ENCODE measurements at regions not wholly inside any gene's neighbourhood (a gene's known extent, or its start where the extent isn't known, plus 50 kb on each side); places are given as distances from the start of the nearest gene placed in this dataset.

DNA sequence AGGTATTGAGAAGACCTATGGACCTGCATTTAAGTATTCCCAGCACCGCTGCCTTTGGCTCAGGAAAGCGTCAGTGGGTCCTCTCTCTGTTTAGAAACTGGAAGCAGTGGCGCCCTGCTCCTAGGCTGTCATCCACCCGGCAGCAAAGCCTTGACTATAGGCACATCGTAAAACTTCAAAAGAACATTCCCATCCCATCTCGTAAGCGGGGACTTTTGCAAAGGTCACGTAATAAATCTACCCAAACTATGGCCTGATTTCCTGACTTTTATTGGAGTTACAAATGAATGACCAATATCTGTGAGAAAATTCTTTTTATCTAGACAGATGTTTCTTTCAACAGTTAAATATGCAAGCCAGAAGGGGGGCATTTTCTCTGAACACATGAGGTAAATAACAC lies 115.8 kb upstream of the TCERG1L start:
- Histone ChIP-seq H3K27ac (replicated peaks in 1 of 4) (no peak overlapping the region), H3K27me3 (peaks cover 0 to 59% (median 0%) of the 10 kb centered on the region in 4 donors)
- intact Hi-C loops (cut with DNase I): no loop called here

DNA sequence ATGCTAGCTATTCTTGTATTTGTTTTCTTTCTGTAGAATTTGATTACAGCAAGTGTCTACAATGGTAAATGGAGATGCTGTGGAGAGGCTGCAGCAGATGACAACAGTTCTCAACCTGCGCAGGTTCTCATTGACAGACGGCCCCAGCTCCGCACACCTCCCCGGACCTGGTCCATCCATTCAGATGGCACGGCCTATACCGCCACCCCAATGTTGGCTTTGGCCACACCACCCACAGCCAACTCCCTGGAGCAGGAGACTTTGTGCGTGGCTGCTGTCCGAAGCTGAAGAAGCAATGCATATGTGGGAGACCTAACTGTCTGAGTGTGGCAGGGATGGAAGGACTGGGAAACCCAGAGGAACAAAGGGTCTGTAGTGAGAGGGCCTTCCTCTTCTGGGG lies 116.4 kb upstream of the TCERG1L start:
- Histone ChIP-seq H3K9me3 (no peaks in the 10 kb centered on the region), H3K27ac (replicated peaks in 1 of 4) (no peak overlapping the region), H3K4me1 (no peaks in the 10 kb centered on the region), H3K4me3 (no peak overlapping the region), H3K36me3 (no peaks in the 10 kb centered on the region), H3K27me3 (peaks cover 0 to 63% (median 0%) of the 10 kb centered on the region in 4 donors)
- DNase-seq (ENCODE audit: extremely low spot score): no peak
- intact Hi-C loops (cut with DNase I): no loop called here
- 81% methylated on average over 8 of the region's 8 CpGs for WGBS
- no peak for TF ChIP-seq EP300 (IDR thresholded peaks at IDR 0.05)
- no peak for TF ChIP-seq POLR2A (IDR thresholded peaks at IDR 0.05; ENCODE audit: low read depth)
- no peak for TF ChIP-seq POLR2AphosphoS5 (IDR thresholded peaks at IDR 0.05)
- TF ChIP-seq, protein P1, sequence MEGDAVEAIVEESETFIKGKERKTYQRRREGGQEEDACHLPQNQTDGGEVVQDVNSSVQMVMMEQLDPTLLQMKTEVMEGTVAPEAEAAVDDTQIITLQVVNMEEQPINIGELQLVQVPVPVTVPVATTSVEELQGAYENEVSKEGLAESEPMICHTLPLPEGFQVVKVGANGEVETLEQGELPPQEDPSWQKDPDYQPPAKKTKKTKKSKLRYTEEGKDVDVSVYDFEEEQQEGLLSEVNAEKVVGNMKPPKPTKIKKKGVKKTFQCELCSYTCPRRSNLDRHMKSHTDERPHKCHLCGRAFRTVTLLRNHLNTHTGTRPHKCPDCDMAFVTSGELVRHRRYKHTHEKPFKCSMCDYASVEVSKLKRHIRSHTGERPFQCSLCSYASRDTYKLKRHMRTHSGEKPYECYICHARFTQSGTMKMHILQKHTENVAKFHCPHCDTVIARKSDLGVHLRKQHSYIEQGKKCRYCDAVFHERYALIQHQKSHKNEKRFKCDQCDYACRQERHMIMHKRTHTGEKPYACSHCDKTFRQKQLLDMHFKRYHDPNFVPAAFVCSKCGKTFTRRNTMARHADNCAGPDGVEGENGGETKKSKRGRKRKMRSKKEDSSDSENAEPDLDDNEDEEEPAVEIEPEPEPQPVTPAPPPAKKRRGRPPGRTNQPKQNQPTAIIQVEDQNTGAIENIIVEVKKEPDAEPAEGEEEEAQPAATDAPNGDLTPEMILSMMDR (IDR thresholded peaks at IDR 0.05): no peak

More for the DNA sequence above, 115.8 kb upstream of the TCERG1L start:
- H3K4me1 ChIP-seq: no peaks in the 10 kb centered on the region
- no peaks in the 10 kb centered on the region for H3K9me3 ChIP-seq
- no peak overlapping the region for H3K4me3 ChIP-seq
- 48% methylated on average over 7 of the region's 8 CpGs for WGBS
- no peaks in the 10 kb centered on the region for H3K36me3 ChIP-seq
- no peak for DNase-seq (ENCODE audit: extremely low spot score)
- TF ChIP-seq, protein P1 (IDR thresholded peaks at IDR 0.05): no peak
- TF ChIP-seq EP300 (IDR thresholded peaks at IDR 0.05): no peak
- TF ChIP-seq POLR2AphosphoS5 (IDR thresholded peaks at IDR 0.05): no peak
- TF ChIP-seq POLR2A (IDR thresholded peaks at IDR 0.05; ENCODE audit: low read depth): no peak

DNA sequence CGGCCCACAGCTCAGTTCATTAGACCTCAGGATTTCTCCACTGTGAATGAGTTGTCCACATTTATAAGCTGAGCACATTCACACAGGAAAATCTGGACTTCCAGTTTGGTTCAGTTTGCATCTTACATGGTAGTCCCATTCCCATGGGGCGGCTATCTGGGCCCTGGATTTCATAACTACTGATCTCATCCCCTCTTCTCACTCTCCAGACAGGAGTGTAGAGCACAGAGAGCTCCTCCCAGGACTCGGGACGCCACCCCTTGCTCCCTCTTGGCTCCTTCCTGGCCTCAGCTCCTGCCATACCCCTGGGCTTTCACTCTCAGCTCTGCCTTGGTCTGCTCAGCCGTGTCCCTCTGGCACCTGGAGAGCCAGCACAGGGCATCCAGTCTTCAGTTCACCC lies 117.6 kb upstream of the TCERG1L start:
- no peaks in the 10 kb centered on the region for H3K4me1 ChIP-seq
- H3K4me3 ChIP-seq: no peak overlapping the region
- no peaks in the 10 kb centered on the region for H3K9me3 ChIP-seq
- no peak for TF ChIP-seq POLR2A (IDR thresholded peaks at IDR 0.05; ENCODE audit: low read depth)
- no peak for TF ChIP-seq POLR2AphosphoS5 (IDR thresholded peaks at IDR 0.05)
- TF ChIP-seq EP300 (IDR thresholded peaks at IDR 0.05): no peak
- TF ChIP-seq, protein P1 (IDR thresholded peaks at IDR 0.05): no peak
- 79% methylated on average over 5 of the region's 5 CpGs for WGBS
- H3K27ac ChIP-seq (replicated peaks in 1 of 4): no peak overlapping the region
- no peak for DNase-seq (ENCODE audit: extremely low spot score)
- intact Hi-C loops (cut with DNase I): no loop called here
- H3K36me3 ChIP-seq: no peaks in the 10 kb centered on the region
- peaks cover 0 to 63% (median 0%) of the 10 kb centered on the region in 4 donors for H3K27me3 ChIP-seq

DNA sequence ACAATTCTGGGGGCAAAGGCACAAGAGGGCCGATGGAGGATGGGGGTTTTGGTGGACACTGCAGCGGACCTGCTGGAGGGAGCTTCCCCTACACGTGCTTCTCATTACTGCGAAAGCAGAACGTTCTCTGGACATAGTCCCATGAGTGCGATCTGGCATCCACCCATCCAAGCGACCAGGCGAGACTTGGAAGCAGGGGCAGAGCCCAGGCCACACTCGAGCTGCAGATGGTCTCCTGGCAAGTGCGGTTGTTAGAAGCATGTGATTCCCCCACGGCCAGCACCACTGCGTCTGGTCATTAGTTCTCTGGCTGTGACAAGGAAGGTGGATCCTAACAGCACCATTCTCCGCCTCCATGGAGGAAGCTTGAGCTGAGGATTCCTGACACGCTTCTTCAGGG lies 118.4 kb upstream of the TCERG1L start:
- Histone ChIP-seq H3K27me3 (peaks cover 0 to 63% (median 0%) of the 10 kb centered on the region in 4 donors), H3K36me3 (no peaks in the 10 kb centered on the region), H3K4me3 (no peak overlapping the region), H3K4me1 (no peaks in the 10 kb centered on the region), H3K27ac (replicated peaks in 1 of 4) (no peak overlapping the region), H3K9me3 (no peaks in the 10 kb centered on the region)
- intact Hi-C loops (cut with DNase I): no loop called here
- 78% methylated on average over 14 of the region's 14 CpGs for WGBS
- TF ChIP-seq EP300 (IDR thresholded peaks at IDR 0.05) (no peak), POLR2AphosphoS5 (IDR thresholded peaks at IDR 0.05) (no peak), POLR2A (IDR thresholded peaks at IDR 0.05; ENCODE audit: low read depth) (no peak)
- TF ChIP-seq, protein P1 (IDR thresholded peaks at IDR 0.05): no peak
- DNase-seq (ENCODE audit: extremely low spot score): no peak
